ENCODE measurements at regions not wholly inside any gene's neighbourhood (a gene's known extent, or its start where the extent isn't known, plus 50 kb on each side); places are given as distances from the start of the nearest gene placed in this dataset.

- H3K27me3 ChIP-seq (replicated peaks; ENCODE audit: insufficient read depth): 0 out of 2 replicates have a peak, but pooled peaks cover 7% of the 10 kb centered on the region
- H3K9me2 ChIP-seq (ENCODE audit: insufficient read depth): no peaks in the 10 kb centered on the region
- no peak overlapping the region for H3K27ac ChIP-seq
- no peaks in the 10 kb centered on the region for H3K4me1 ChIP-seq (ENCODE audit: insufficient read depth)
- H2AFZ ChIP-seq: no peak overlapping the region
- no peak overlapping the region for H3K4me2 ChIP-seq (ENCODE audit: unreplicated experiment)
- WGBS, 2 experiments (ENCODE audit: low coverage in 1 of 2, low lambda C conversion rate in 2 of 2, missing lambda C conversion rate in 2 of 2): 75 to 76% methylated on average over 16 to 26 of the region's 26 CpGs
- H4K20me1 ChIP-seq (ENCODE audit: insufficient read depth): no peaks in the 10 kb centered on the region
- no peak for TF ChIP-seq EZH2 (IDR thresholded peaks at IDR 0.05; ENCODE audit: insufficient read depth, poor library complexity, severe bottlenecking)
- no peak for TF ChIP-seq EZH2phosphoT487 (IDR thresholded peaks at IDR 0.05; ENCODE audit: insufficient read depth, low read depth)
- in situ Hi-C loops (cut with MboI): no loop called here
- no peak overlapping the region for H3K4me3 ChIP-seq
- no peaks in the 10 kb centered on the region for H3F3A ChIP-seq (ENCODE audit: insufficient read depth)
- no peak for DNase-seq
- H3K9ac ChIP-seq: no peak overlapping the region
- no peaks in the 10 kb centered on the region for H3K9me3 ChIP-seq (ENCODE audit: low read depth)
- no peaks in the 10 kb centered on the region for H3K36me3 ChIP-seq (ENCODE audit: low read depth)
- no peaks in the 10 kb centered on the region for H3K79me2 ChIP-seq (ENCODE audit: insufficient read depth)
Measured at GRCh38 chr14:101246894-101247841, 314.1 kb upstream of the DIO3 start.

GRCh38 chr14:101247842-101248725 is 313.2 kb upstream of the DIO3 start:
- H3K4me1 ChIP-seq (ENCODE audit: insufficient read depth): no peaks in the 10 kb centered on the region
- no peak overlapping the region for H3K4me3 ChIP-seq
- no peaks in the 10 kb centered on the region for H4K20me1 ChIP-seq (ENCODE audit: insufficient read depth)
- no peaks in the 10 kb centered on the region for H3K9me3 ChIP-seq (ENCODE audit: low read depth)
- DNase-seq: no peak
- H3K4me2 ChIP-seq (ENCODE audit: unreplicated experiment): no peak overlapping the region
- no peaks in the 10 kb centered on the region for H3F3A ChIP-seq (ENCODE audit: insufficient read depth)
- in situ Hi-C loops (cut with MboI): no loop called here
- no peak overlapping the region for H2AFZ ChIP-seq
- no peaks in the 10 kb centered on the region for H3K79me2 ChIP-seq (ENCODE audit: insufficient read depth)
- no peak overlapping the region for H3K9ac ChIP-seq
- 62 to 64% methylated on average over 17 of the region's 17 CpGs for WGBS, 2 experiments (ENCODE audit: low coverage in 1 of 2, low lambda C conversion rate in 2 of 2, missing lambda C conversion rate in 2 of 2)
- no peaks in the 10 kb centered on the region for H3K36me3 ChIP-seq (ENCODE audit: low read depth)
- TF ChIP-seq EZH2 (IDR thresholded peaks at IDR 0.05; ENCODE audit: insufficient read depth, poor library complexity, severe bottlenecking) (no peak), EZH2phosphoT487 (IDR thresholded peaks at IDR 0.05; ENCODE audit: insufficient read depth, low read depth) (no peak)
- no peak overlapping the region for H3K27ac ChIP-seq
- H3K9me2 ChIP-seq (ENCODE audit: insufficient read depth): no peaks in the 10 kb centered on the region
- 0 out of 2 replicates have a peak, but pooled peaks cover 7% of the 10 kb centered on the region for H3K27me3 ChIP-seq (replicated peaks; ENCODE audit: insufficient read depth)

DNA sequence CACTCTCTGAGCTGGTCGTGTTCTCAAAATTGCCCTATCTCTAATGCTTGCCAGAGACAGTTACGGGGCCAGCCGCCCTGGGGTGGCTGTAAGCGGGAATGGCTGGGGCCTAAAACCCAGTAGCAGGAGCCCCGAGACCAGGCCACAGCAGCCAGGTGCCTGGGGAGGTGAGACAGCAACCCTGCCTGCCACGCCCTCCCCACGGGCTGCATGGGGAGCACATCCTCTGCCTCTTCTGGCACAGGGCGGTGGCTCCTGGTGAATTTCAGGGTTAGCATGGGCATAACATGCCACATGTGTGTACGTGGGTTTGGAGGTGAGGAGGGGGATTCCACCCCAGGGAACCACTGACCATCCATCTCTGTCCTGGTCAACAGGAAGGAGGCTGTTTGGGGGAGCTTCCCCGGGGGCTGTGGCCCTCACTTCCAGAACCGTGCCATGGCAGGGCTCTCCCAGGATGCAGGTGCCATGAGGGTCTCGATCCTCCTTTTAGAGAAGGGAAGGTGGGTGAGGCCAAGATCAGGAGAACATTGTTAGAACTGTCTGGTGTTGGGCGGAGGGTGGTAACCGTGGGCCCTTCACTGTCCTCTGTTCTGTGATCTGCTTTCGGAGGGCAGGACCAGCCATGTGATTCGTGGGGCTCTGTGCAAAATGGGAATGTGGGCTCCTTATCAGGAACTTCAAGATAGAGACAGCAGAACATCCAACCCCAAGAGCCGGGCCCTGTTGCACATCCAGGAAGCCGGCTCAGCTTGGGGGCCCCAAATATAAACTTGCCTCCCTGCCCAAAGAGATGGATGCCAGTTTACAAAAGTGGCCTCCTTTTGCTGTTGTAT is 312.2 kb upstream of the DIO3 start:
- DNase-seq: no peak
- Histone ChIP-seq H3K4me1 (ENCODE audit: insufficient read depth) (no peaks in the 10 kb centered on the region), H3K27ac (no peak overlapping the region), H3K36me3 (ENCODE audit: low read depth) (no peaks in the 10 kb centered on the region), H3K9ac (no peak overlapping the region), H3K27me3 (replicated peaks; ENCODE audit: insufficient read depth) (0 out of 2 replicates have a peak, but pooled peaks cover 7% of the 10 kb centered on the region), H3K9me3 (ENCODE audit: low read depth) (no peaks in the 10 kb centered on the region), H3F3A (ENCODE audit: insufficient read depth) (no peaks in the 10 kb centered on the region), H4K20me1 (ENCODE audit: insufficient read depth) (no peaks in the 10 kb centered on the region), H3K9me2 (ENCODE audit: insufficient read depth) (no peaks in the 10 kb centered on the region), H2AFZ (no peak overlapping the region), H3K79me2 (ENCODE audit: insufficient read depth) (no peaks in the 10 kb centered on the region), H3K4me2 (ENCODE audit: unreplicated experiment) (no peak overlapping the region), H3K4me3 (no peak overlapping the region)
- in situ Hi-C loops (cut with MboI): no loop called here
- no peak for TF ChIP-seq EZH2 (IDR thresholded peaks at IDR 0.05; ENCODE audit: insufficient read depth, poor library complexity, severe bottlenecking)
- no peak for TF ChIP-seq EZH2phosphoT487 (IDR thresholded peaks at IDR 0.05; ENCODE audit: insufficient read depth, low read depth)
- WGBS, 2 experiments (ENCODE audit: low coverage in 1 of 2, low lambda C conversion rate in 2 of 2, missing lambda C conversion rate in 2 of 2): 59 to 63% methylated on average over 18 of the region's 18 CpGs

DNA sequence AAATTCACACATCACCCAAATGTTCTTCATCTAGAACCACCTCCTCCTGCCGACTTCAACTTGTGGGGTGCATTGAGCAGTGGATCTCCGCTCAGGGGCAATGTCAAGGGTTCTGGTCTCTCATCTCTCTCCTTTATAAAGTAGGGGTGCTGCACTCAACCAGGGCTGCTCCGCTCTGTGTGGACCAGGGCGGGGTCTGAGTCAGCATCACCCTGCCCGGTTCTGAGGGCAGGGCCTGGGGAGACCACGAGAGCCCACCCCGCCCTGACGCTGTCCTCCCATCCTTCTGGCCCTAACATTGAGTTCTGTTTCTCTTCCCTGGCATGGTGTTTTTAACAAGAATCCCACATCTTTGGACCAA is 311.6 kb upstream of the DIO3 start:
- Histone ChIP-seq H3K4me3 (no peak overlapping the region), H3K27ac (no peak overlapping the region), H3K79me2 (ENCODE audit: insufficient read depth) (no peaks in the 10 kb centered on the region), H3K9me3 (ENCODE audit: low read depth) (no peaks in the 10 kb centered on the region), H3K9ac (no peak overlapping the region), H3K9me2 (ENCODE audit: insufficient read depth) (no peaks in the 10 kb centered on the region), H2AFZ (no peak overlapping the region), H3K27me3 (replicated peaks; ENCODE audit: insufficient read depth) (0 out of 2 replicates have a peak, but pooled peaks cover 7% of the 10 kb centered on the region), H4K20me1 (ENCODE audit: insufficient read depth) (no peaks in the 10 kb centered on the region), H3K4me2 (ENCODE audit: unreplicated experiment) (no peak overlapping the region), H3F3A (ENCODE audit: insufficient read depth) (no peaks in the 10 kb centered on the region), H3K4me1 (ENCODE audit: insufficient read depth) (no peaks in the 10 kb centered on the region), H3K36me3 (ENCODE audit: low read depth) (no peaks in the 10 kb centered on the region)
- in situ Hi-C loops (cut with MboI): no loop called here
- TF ChIP-seq EZH2phosphoT487 (IDR thresholded peaks at IDR 0.05; ENCODE audit: insufficient read depth, low read depth) (no peak), EZH2 (IDR thresholded peaks at IDR 0.05; ENCODE audit: insufficient read depth, poor library complexity, severe bottlenecking) (no peak)
- DNase-seq: no peak
- 49 to 50% methylated on average over 8 of the region's 8 CpGs for WGBS, 2 experiments (ENCODE audit: low coverage in 1 of 2, low lambda C conversion rate in 2 of 2, missing lambda C conversion rate in 2 of 2)
